NOMO-1 treated with DMSO at 0.1 percent for 48 hours (cell line): ENCODE measurements at regions not wholly inside any gene's neighbourhood (a gene's known extent, or its start where the extent isn't known, plus 50 kb on each side); places are given as distances from the start of the nearest gene placed in this dataset.
"Not testable (repeated sequence)": the region's sequence is repeated elsewhere in the genome, so short reads cannot be mapped to it uniquely, and the experiment has no call there.

Experiments used
- DNase-seq: peaks from one replicate; lab custom pipeline; 2025; ENCODE audit not compliant: unreplicated experiment; lab: John Stamatoyannopoulos, UW

GRCh38 chr1:95582191-95582590 lies 348.2 kb downstream of the RWDD3 start:
- no peak for DNase-seq

- DNase-seq = no peak
Measured at GRCh38 chr1:95582746-95583145, 348.7 kb downstream of the RWDD3 start.

GRCh38 chr1:95583661-95584210 lies 349.7 kb downstream of the RWDD3 start:
- DNase-seq = no peak

- no peak for DNase-seq
Measured at GRCh38 chr1:95584315-95584714, 350.3 kb downstream of the RWDD3 start.

- no peak for DNase-seq
Measured at GRCh38 chr1:95604771-95605170, 370.8 kb downstream of the RWDD3 start.

- no peak for DNase-seq
Measured at GRCh38 chr1:95614197-95614596, 380.2 kb downstream of the RWDD3 start.

GRCh38 chr1:95615421-95615820 lies 381.4 kb downstream of the RWDD3 start:
- DNase-seq = no peak

GRCh38 chr1:95620076-95620475 lies 386.1 kb downstream of the RWDD3 start:
- no peak for DNase-seq

GRCh38 chr1:95622609-95623008 lies 388.6 kb downstream of the RWDD3 start:
- peak; percentile 34 for DNase-seq

GRCh38 chr1:95625224-95625623 lies 391.2 kb downstream of the RWDD3 start:
- DNase-seq = no peak

- DNase-seq = no peak
Measured at GRCh38 chr1:95627244-95627643, 393.2 kb downstream of the RWDD3 start.

- no peak for DNase-seq
Measured at GRCh38 chr1:95631695-95632094, 397.7 kb downstream of the RWDD3 start.

GRCh38 chr1:95635811-95636210 lies 401.8 kb downstream of the RWDD3 start:
- no peak for DNase-seq

- no peak for DNase-seq
Measured at GRCh38 chr1:95636897-95637296, 402.9 kb downstream of the RWDD3 start.

GRCh38 chr1:95640746-95641145 lies 406.7 kb downstream of the RWDD3 start:
- DNase-seq = no peak

- DNase-seq = no peak
Measured at GRCh38 chr1:95641386-95641785, 407.4 kb downstream of the RWDD3 start.

- no peak for DNase-seq
Measured at GRCh38 chr1:95642035-95642434, 408.0 kb downstream of the RWDD3 start.

GRCh38 chr1:95643071-95643470 lies 409.1 kb downstream of the RWDD3 start:
- no peak for DNase-seq

- DNase-seq = not testable (repeated sequence)
Measured at GRCh38 chr1:95645126-95645525, 411.1 kb downstream of the RWDD3 start.

- DNase-seq = no peak
Measured at GRCh38 chr1:95650631-95651030, 416.6 kb downstream of the RWDD3 start.

- no peak for DNase-seq
Measured at GRCh38 chr1:95652423-95652965, 418.5 kb downstream of the RWDD3 start.

GRCh38 chr1:95653618-95654017 lies 419.6 kb downstream of the RWDD3 start:
- no peak for DNase-seq

- DNase-seq = no peak
Measured at GRCh38 chr1:95655321-95656020, 421.5 kb downstream of the RWDD3 start.
